NB4 (cell line): ENCODE measurements at regions not wholly inside any gene's neighbourhood (a gene's known extent, or its start where the extent isn't known, plus 50 kb on each side); places are given as distances from the start of the nearest gene placed in this dataset.

Experiments
- DNase-seq: peaks from one replicate; pipeline ENCODE4 v3.0.0; 2010; ENCODE audit warnings: low read depth
- H3K4me3 ChIP-seq: one replicate; pipeline ENCODE4 v1.5.1; 2011; ENCODE audit warnings: mild to moderate bottlenecking, low read depth, low read length, moderate library complexity
- MYC ChIP-seq: IDR thresholded peaks from 2 replicates; pipeline ENCODE4 v1.6.1; 2011; ENCODE audit warnings: low read depth, low read length
- POLR2A ChIP-seq: IDR thresholded peaks from 2 replicates; pipeline ENCODE4 v1.6.1; 2011; ENCODE audit warnings: mild to moderate bottlenecking; ENCODE audit not compliant: insufficient read length; ENCODE audit errors: extremely low read depth
- TF ChIP-seq, protein P1 (sequence below): IDR thresholded peaks from 2 replicates; pipeline ENCODE4 v1.6.1; 2011; ENCODE audit warnings: low read depth, low read length
- TF ChIP-seq, protein P2 (sequence below): IDR thresholded peaks from one replicate; pipeline ENCODE4 v1.5.1; 2012; ENCODE audit warnings: low read depth, low read length

DNA sequence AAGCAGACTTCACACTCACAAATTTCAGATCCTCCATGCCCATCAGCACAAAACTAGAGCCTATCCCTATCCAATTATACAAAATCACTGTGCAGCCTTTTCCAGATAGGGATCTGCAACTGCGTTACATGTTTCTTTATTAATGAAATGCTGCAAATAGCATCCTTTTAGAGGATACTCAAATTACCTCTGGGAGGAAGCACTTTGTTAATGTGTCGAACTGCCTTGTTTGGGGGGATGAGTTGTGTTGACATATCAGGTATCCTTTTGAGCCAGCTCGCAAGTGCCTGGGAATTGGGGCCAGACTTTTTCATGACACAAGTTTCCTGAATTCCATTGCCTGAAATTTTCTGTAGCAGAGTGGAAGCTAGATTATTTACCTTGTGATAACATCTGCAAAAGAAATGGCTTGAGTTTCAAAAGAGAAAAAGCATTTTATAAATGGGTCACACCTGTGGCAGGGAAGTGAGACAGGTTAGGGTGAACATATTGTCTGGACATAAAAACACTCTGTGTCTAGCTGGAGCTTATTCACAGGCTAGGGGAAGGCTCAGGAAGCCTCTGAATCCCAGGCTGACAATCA lies 299.1 kb upstream of the MTNR1B start:
- no peak overlapping the region for H3K4me3 ChIP-seq
- TF ChIP-seq, protein P1, sequence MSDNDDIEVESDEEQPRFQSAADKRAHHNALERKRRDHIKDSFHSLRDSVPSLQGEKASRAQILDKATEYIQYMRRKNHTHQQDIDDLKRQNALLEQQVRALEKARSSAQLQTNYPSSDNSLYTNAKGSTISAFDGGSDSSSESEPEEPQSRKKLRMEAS, result no peak
- TF ChIP-seq, protein P2, sequence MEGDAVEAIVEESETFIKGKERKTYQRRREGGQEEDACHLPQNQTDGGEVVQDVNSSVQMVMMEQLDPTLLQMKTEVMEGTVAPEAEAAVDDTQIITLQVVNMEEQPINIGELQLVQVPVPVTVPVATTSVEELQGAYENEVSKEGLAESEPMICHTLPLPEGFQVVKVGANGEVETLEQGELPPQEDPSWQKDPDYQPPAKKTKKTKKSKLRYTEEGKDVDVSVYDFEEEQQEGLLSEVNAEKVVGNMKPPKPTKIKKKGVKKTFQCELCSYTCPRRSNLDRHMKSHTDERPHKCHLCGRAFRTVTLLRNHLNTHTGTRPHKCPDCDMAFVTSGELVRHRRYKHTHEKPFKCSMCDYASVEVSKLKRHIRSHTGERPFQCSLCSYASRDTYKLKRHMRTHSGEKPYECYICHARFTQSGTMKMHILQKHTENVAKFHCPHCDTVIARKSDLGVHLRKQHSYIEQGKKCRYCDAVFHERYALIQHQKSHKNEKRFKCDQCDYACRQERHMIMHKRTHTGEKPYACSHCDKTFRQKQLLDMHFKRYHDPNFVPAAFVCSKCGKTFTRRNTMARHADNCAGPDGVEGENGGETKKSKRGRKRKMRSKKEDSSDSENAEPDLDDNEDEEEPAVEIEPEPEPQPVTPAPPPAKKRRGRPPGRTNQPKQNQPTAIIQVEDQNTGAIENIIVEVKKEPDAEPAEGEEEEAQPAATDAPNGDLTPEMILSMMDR, result no peak
- TF ChIP-seq MYC (no peak), POLR2A (no peak)
- no peak for DNase-seq

DNA sequence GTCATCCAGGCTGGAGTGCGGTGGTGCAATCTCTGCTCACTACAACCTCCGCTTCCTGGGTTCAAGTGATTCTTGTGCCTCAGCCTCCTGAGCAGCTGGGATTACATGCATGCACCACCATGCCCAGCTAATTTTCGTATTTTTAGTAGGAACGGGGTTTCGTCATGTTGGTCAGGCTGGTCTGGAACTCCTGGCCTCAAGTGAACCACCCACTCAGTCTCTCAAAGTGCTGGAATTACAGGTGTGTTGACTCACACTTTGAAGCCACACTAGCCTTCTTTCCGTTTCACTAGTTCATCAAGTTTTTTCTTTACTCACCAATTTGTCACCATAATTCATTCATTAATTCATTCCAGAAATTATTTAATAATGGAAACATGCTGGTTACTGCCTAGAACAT lies 298.4 kb upstream of the MTNR1B start:
- TF ChIP-seq POLR2A (no peak), MYC (no peak)
- TF ChIP-seq, protein P1, result no peak
- TF ChIP-seq, protein P2, result no peak
- H3K4me3 ChIP-seq, result no peak overlapping the region
- no peak for DNase-seq

DNA sequence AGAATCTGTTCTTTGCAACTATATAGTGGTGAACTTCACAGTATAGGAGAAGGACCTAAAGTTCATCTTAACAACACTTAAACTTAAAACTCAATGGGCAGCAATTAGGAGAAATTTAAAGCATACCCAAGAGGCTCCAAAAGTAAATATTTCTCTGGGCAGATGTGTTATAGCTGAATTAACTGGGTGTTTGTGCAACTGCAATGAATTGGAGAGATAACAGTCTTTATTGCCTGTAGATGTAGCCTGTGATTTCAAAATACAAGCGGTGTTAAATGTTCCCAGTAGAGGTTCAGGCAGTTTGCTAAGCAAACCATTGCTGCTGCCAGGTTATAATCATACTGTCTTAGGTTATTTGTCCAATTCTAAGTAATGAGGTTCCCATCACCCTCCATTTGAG lies 294.1 kb upstream of the MTNR1B start:
- no peak for DNase-seq
- TF ChIP-seq, protein P2, result no peak
- H3K4me3 ChIP-seq, result no peak overlapping the region

DNA sequence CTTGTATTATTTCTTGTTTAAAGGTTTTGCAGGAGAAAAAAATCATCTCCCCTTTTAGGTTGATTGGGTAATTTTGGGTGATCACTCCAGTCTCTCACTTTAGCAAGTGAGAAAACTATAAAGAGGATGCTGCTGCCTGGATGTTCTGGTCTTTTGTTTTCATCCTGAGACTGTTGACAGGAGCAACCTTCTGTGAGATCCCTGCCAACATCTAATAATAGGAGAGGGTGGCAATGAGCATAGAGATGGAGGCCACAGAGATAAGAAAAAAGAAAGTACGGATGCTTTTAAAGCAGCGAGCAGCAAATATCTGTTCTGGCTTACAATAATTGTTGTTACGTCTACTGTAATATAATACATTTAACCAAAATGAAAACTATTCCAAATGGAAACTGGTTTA lies 293.6 kb upstream of the MTNR1B start:
- DNase-seq, result no peak
- no peak for TF ChIP-seq POLR2A
- TF ChIP-seq, protein P2, result no peak
- TF ChIP-seq MYC, result no peak
- TF ChIP-seq, protein P1, result no peak
- H3K4me3 ChIP-seq, result no peak overlapping the region

DNA sequence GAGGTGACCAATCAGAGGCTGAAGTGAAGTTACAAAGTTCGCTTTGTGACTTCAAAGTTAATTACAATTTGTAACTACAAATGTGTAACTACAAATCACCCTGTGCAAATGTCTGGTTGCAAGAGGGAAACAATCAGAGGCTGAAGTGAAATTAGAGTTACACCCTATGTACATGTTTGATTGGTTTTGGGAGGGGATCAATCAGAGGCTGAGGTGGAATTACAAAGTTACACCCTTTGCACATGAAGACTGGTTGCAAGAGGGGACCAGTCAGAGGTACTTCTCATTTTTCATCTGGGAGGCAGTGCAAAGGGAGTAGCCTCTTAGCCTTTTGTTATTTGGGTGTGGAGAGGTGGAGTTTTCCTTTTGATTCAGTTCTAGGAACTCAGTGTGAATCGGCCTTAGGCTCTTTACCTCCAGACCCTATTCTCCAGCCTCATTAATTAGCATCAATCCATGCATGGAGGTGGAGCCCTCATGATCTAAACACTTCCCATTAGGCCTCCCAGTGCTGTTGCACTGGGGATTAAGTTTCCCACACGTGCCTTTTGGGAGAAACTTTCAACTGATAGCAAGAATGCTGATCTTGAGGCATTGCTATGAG lies 291.3 kb upstream of the MTNR1B start:
- no peak for TF ChIP-seq POLR2A
- no peak for TF ChIP-seq MYC
- TF ChIP-seq, protein P2, result no peak
- TF ChIP-seq, protein P1, result no peak
- H3K4me3 ChIP-seq, result no peak overlapping the region
- no peak for DNase-seq

DNA sequence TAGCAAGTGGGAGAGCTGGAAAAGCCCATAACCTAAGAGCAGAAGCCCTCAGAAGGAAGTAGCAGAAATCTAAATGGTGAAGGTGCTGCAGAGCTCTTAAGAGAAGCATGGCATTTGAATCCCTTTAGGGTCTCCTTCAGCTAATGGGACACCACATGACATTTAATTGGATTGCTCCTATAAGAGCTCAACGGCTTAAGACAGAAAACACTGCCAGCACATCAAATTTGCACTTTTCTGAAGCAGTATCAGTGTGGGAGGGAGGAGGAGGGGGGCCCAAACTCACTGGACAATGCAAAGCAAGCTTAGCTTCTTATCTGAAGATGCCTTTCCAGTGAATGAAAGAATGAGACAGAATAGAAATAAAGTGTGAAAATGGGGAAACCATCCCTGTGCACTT lies 287.9 kb upstream of the MTNR1B start:
- DNase-seq, result no peak
- no peak overlapping the region for H3K4me3 ChIP-seq
- TF ChIP-seq, protein P1, result no peak
- TF ChIP-seq, protein P2, result no peak
- TF ChIP-seq POLR2A, result no peak
- TF ChIP-seq MYC, result no peak
